Spleen (tissue), 7 donors: ENCODE measurements at regions not wholly inside any gene's neighbourhood (a gene's known extent, or its start where the extent isn't known, plus 50 kb on each side); places are given as distances from the start of the nearest gene placed in this dataset.

Experiments used
- CTCF ChIP-seq, 11 experiments: fragments of 200-600 bp in 7 of 11; fragments of 450-650 bp in 4 of 11; sonication (generic) in 4 of 11; IDR thresholded peaks in 8 of 11; conservative IDR thresholded peaks in 3 of 11; 1 replicate in 7 of 11; 2 replicates in 4 of 11; pipeline versions ENCODE4 v1.4.0 to v1.8.0; 2016 to 2021; ENCODE audit warnings: antibody characterized with exemption in 11 of 11, inconsistent platforms in 4 of 11, mild to moderate bottlenecking in 1 of 11
- POLR2A ChIP-seq, 3 donors: fragments of 450-650 bp; IDR thresholded peaks; one replicate each; pipeline ENCODE4 v1.5.1; 2017; ENCODE audit warnings: antibody characterized with exemption in 3 of 3, mild to moderate bottlenecking in 1 of 3
- POLR2AphosphoS5 ChIP-seq, 3 donors: sonication (generic); formaldehyde crosslinking; IDR thresholded peaks; one replicate each; pipeline ENCODE4 v1.5.1; 2017; ENCODE audit warnings: antibody characterized with exemption in 3 of 3
- donor health status: DM: no; HTN: no; CAD: no; lungs with moderate emphysema.
- donor health status: DM: no; HTN: no; CAD: no.
- donor health status: DM: no; HTN: no; CAD: no.

GRCh38 chr18:22538426-22538825 lies 120.7 kb upstream of the CTAGE1 start:
- TF ChIP-seq CTCF (IDR thresholded peaks at IDR 0.05 in 8 of 11, conservative IDR thresholded peaks at IDR 0.05 in 3 of 11) (no peak), POLR2A (IDR thresholded peaks at IDR 0.05) (no peak), POLR2AphosphoS5 (IDR thresholded peaks at IDR 0.05) (no peak)
